Left ventricle myocardium inferior (tissue), 1 donor: ENCODE measurements at regions not wholly inside any gene's neighbourhood (a gene's known extent, or its start where the extent isn't known, plus 50 kb on each side); places are given as distances from the start of the nearest gene placed in this dataset.
"Not testable (repeated sequence)": the region's sequence is repeated elsewhere in the genome, so short reads cannot be mapped to it uniquely, and the experiment has no call there.

Source experiments
- DNase-seq: peaks from one replicate; pipeline ENCODE4 v3.0.0-alpha.2; 2020
- H3K27ac ChIP-seq: fragments of 200-600 bp; replicated peaks from 2 replicates; pipeline ENCODE4 v1.8.0; 2021
- H3K27me3 ChIP-seq: fragments of 200-600 bp; 2 replicates; pipeline ENCODE4 v1.8.0; 2021; ENCODE audit warnings: low read depth
- H3K36me3 ChIP-seq: fragments of 200-600 bp; 2 replicates; pipeline ENCODE4 v1.8.0; 2021
- H3K4me1 ChIP-seq: fragments of 200-600 bp; 2 replicates; pipeline ENCODE4 v1.8.0; 2021
- H3K4me3 ChIP-seq: fragments of 200-600 bp; 2 replicates; pipeline ENCODE4 v1.8.0; 2021; ENCODE audit warnings: mild to moderate bottlenecking, moderate library complexity
- H3K9me3 ChIP-seq: fragments of 200-600 bp; replicated peaks from 2 replicates; pipeline ENCODE4 v1.8.0; 2021
- CTCF ChIP-seq: fragments of 200-600 bp; IDR thresholded peaks from 2 replicates; pipeline ENCODE4 v1.8.0; 2021; ENCODE audit warnings: antibody characterized with exemption, mild to moderate bottlenecking, borderline replicate concordance
- intact Hi-C: fragments of 100-400 bp; cut with micrococcal nuclease; formaldehyde crosslinking; loops from one replicate; pipeline ENCODE4 v1.11.0; 2022
- donor health status: DM: no; HTN: yes; CAD: no; lungs with severe emphysema.

GRCh38 chr18:67133669-67134068, 382.9 kb downstream of the DSEL start:
- Histone ChIP-seq H3K4me3 (no peak overlapping the region), H3K36me3 (no peaks in the 10 kb centered on the region), H3K4me1 (no peaks in the 10 kb centered on the region), H3K9me3 (no peaks in the 10 kb centered on the region), H3K27me3 (no peaks in the 10 kb centered on the region), H3K27ac (no peak overlapping the region)
- no peak for TF ChIP-seq CTCF
- no peak for DNase-seq
- intact Hi-C loops, result no loop called here

GRCh38 chr18:67132919-67133318, 383.6 kb downstream of the DSEL start:
- intact Hi-C loops, result no loop called here
- Histone ChIP-seq H3K9me3 (no peaks in the 10 kb centered on the region), H3K27me3 (no peaks in the 10 kb centered on the region), H3K27ac (no peak overlapping the region), H3K4me3 (no peak overlapping the region), H3K4me1 (no peaks in the 10 kb centered on the region), H3K36me3 (no peaks in the 10 kb centered on the region)
- no peak for TF ChIP-seq CTCF
- DNase-seq, result no peak

GRCh38 chr18:67131498-67131897, 385.0 kb downstream of the DSEL start:
- Histone ChIP-seq H3K27ac (no peak overlapping the region), H3K27me3 (no peaks in the 10 kb centered on the region), H3K9me3 (no peaks in the 10 kb centered on the region), H3K36me3 (no peaks in the 10 kb centered on the region), H3K4me3 (no peak overlapping the region), H3K4me1 (no peaks in the 10 kb centered on the region)
- no peak for DNase-seq
- TF ChIP-seq CTCF, result no peak
- intact Hi-C loops, result no loop called here

GRCh38 chr18:67126751-67127150, 389.8 kb downstream of the DSEL start:
- H3K9me3 ChIP-seq, DNase-seq, H3K4me1 ChIP-seq, H3K4me3 ChIP-seq, H3K27ac ChIP-seq, intact Hi-C loops, H3K36me3 ChIP-seq, H3K27me3 ChIP-seq: not testable (repeated sequence)

- no peak overlapping the region for H3K4me3 ChIP-seq
- H3K27ac ChIP-seq, result no peak overlapping the region
- H3K36me3 ChIP-seq, result no peaks in the 10 kb centered on the region
- TF ChIP-seq CTCF, result no peak
- no peak for DNase-seq
- no peaks in the 10 kb centered on the region for H3K27me3 ChIP-seq
- H3K4me1 ChIP-seq, result no peaks in the 10 kb centered on the region
- intact Hi-C loops, result no loop called here
- H3K9me3 ChIP-seq, result peaks cover 3% of the 10 kb centered on the region
These were observed 392.6 kb downstream of the DSEL start for GRCh38 chr18:67123901-67124300.

- Histone ChIP-seq H3K27me3 (no peaks in the 10 kb centered on the region), H3K27ac (no peak overlapping the region), H3K4me3 (no peak overlapping the region), H3K4me1 (no peaks in the 10 kb centered on the region), H3K36me3 (no peaks in the 10 kb centered on the region), H3K9me3 (peaks cover 23% of the 10 kb centered on the region)
- no peak for TF ChIP-seq CTCF
- intact Hi-C loops, result no loop called here
- no peak for DNase-seq
These were observed 398.7 kb downstream of the DSEL start for GRCh38 chr18:67117804-67118203.
